Mesenchymal stem cell (in vitro differentiated cells and primary cell): ENCODE measurements at regions not wholly inside any gene's neighbourhood (a gene's known extent, or its start where the extent isn't known, plus 50 kb on each side); places are given as distances from the start of the nearest gene placed in this dataset.
A peak's percentile ranks its signal among the peaks of the same experiment; 100 is the strongest.

Source experiments
- DNase-seq: peaks from one replicate; pipeline ENCODE4 v3.0.0-alpha.2; 2013
- H2AFZ ChIP-seq: one replicate; pipeline ENCODE4 v1.6.1; 2013; ENCODE audit warnings: low read depth, mild to moderate bottlenecking, control low read depth, inconsistent platforms, low read length, moderate library complexity
- H2AK5ac ChIP-seq: 2 replicates; pipeline ENCODE4 v1.6.1; 2013; ENCODE audit warnings: low read length, moderate library complexity, mild to moderate bottlenecking, inconsistent platforms; ENCODE audit not compliant: severe bottlenecking
- H2BK120ac ChIP-seq: one replicate; pipeline ENCODE4 v1.6.1; 2013; ENCODE audit warnings: low read depth, mild to moderate bottlenecking, inconsistent platforms, low read length, moderate library complexity
- H2BK12ac ChIP-seq, 2 experiments: one replicate each; pipeline ENCODE4 v1.6.1; 2013; ENCODE audit warnings: inconsistent platforms in 2 of 2, low read length in 2 of 2, mild to moderate bottlenecking in 2 of 2, moderate library complexity in 2 of 2, control low read depth in 1 of 2
- H2BK15ac ChIP-seq: one replicate; pipeline ENCODE4 v1.6.1; 2013; ENCODE audit warnings: mild to moderate bottlenecking, low read depth, inconsistent platforms; ENCODE audit not compliant: poor library complexity, severe bottlenecking
- H2BK5ac ChIP-seq: 2 replicates; pipeline ENCODE4 v1.6.1; 2013; ENCODE audit warnings: low read depth, mild to moderate bottlenecking, low read length, control low read depth, inconsistent platforms; ENCODE audit not compliant: poor library complexity, severe bottlenecking
- H3K14ac ChIP-seq, 2 experiments: one replicate each; pipeline ENCODE4 v1.6.1; 2013; ENCODE audit warnings: inconsistent platforms in 2 of 2, low read length in 2 of 2, control low read depth in 1 of 2, mild to moderate bottlenecking in 1 of 2, moderate library complexity in 1 of 2
- H3K18ac ChIP-seq, 2 experiments: one replicate each; pipeline ENCODE4 v1.6.1; 2013; ENCODE audit warnings: inconsistent platforms in 2 of 2, low read length in 2 of 2, control low read depth in 1 of 2, low read depth in 1 of 2, mild to moderate bottlenecking in 1 of 2
- H3K23ac ChIP-seq, 2 experiments: one replicate each; pipeline ENCODE4 v1.6.1; 2013; ENCODE audit warnings: inconsistent platforms in 2 of 2, low read length in 2 of 2, mild to moderate bottlenecking in 2 of 2, moderate library complexity in 2 of 2, control low read depth in 1 of 2
- H3K27ac ChIP-seq: 2 replicates; pipeline ENCODE4 v1.5.1; 2013; ENCODE audit warnings: mild to moderate bottlenecking, moderate library complexity, low read length, control low read depth, inconsistent platforms; ENCODE audit not compliant: poor library complexity, severe bottlenecking
- H3K27me3 ChIP-seq, 2 experiments: 2 replicates each; pipeline versions ENCODE4 v1.6.1 to v1.7.0; 2013; ENCODE audit warnings: low read length in 2 of 2, mild to moderate bottlenecking in 2 of 2, moderate library complexity in 2 of 2, control low read depth in 1 of 2, inconsistent platforms in 1 of 2; ENCODE audit not compliant: control insufficient read depth in 1 of 2, insufficient read depth in 1 of 2
- H3K36me3 ChIP-seq, 2 experiments: 2 replicates each; pipeline versions ENCODE4 v1.6.1 to v1.7.0; 2013; ENCODE audit warnings: low read length in 2 of 2, control low read depth in 1 of 2, inconsistent platforms in 1 of 2, low read depth in 1 of 2, mild to moderate bottlenecking in 1 of 2; ENCODE audit not compliant: insufficient read depth in 2 of 2, control insufficient read depth in 1 of 2
- H3K4ac ChIP-seq, 2 experiments: one replicate each; pipeline ENCODE4 v1.6.1; 2013; ENCODE audit warnings: inconsistent platforms in 2 of 2, low read length in 2 of 2, mild to moderate bottlenecking in 2 of 2, moderate library complexity in 2 of 2, control low read depth in 1 of 2, low read depth in 1 of 2
- H3K4me1 ChIP-seq: 2 replicates; pipeline ENCODE4 v1.6.1; 2013; ENCODE audit warnings: low read depth, low read length, control low read depth; ENCODE audit not compliant: control insufficient read depth, insufficient read depth
- H3K4me2 ChIP-seq: 2 replicates; pipeline ENCODE4 v1.6.1; 2013; ENCODE audit warnings: low read length, mild to moderate bottlenecking, inconsistent platforms; ENCODE audit not compliant: poor library complexity, severe bottlenecking
- H3K4me3 ChIP-seq, 2 experiments: 2 replicates each; pipeline versions ENCODE4 v1.5.1 to v1.7.0; 2013; ENCODE audit warnings: low read length in 2 of 2, mild to moderate bottlenecking in 2 of 2, control low read depth in 1 of 2, low read depth in 1 of 2; ENCODE audit not compliant: insufficient read depth in 1 of 2
- H3K79me1 ChIP-seq: replicated peaks from 2 replicates; pipeline ENCODE4 v1.6.1; 2013; ENCODE audit warnings: mild to moderate bottlenecking, control low read depth, low read length, inconsistent platforms; ENCODE audit not compliant: poor library complexity, severe bottlenecking
- H3K9ac ChIP-seq: 2 replicates; pipeline ENCODE4 v1.7.0; 2013; ENCODE audit warnings: mild to moderate bottlenecking, low read length, moderate library complexity
- H3K9me3 ChIP-seq: 2 replicates; pipeline ENCODE4 v1.7.0; 2013; ENCODE audit warnings: mild to moderate bottlenecking, low read length; ENCODE audit not compliant: control insufficient read depth
- H4K8ac ChIP-seq: one replicate; pipeline ENCODE4 v1.6.1; 2013; ENCODE audit warnings: inconsistent platforms, mild to moderate bottlenecking, low read length, moderate library complexity
- H4K91ac ChIP-seq: one replicate; pipeline ENCODE4 v1.6.1; 2013; ENCODE audit warnings: mild to moderate bottlenecking, low read length, inconsistent platforms
- WGBS: methylation state at CpG from one replicate; pipeline ENCODE4 v1.1.7; 2013; ENCODE audit warnings: mixed read lengths; 5-methylcytosine and 5-hydroxymethylcytosine counted together

DNA sequence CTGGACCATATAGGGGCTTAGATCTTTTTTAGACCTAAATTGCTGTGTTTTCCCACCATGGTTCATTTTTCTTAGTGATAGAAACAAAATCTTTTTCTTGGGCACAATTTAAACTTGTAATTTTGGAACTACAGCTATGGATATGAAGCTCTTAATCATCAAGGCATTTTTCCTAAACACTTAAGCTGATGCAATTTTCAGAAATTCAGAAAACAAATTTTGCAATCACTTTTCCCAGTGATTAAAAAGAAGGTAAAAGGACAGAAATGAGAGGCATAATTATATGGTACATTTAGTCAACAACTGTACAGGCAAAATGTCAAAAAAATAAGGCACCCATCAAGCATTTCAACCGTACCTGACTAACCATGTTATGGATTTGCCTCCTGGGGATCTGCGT lies 665.4 kb downstream of the XIRP2 start:
- H3K4me1 ChIP-seq: no peaks in the 10 kb centered on the region
- H2BK5ac ChIP-seq: no peak overlapping the region
- H2AFZ ChIP-seq: no peak overlapping the region
- 89% methylated on average over 2 of the region's 2 CpGs for WGBS
- H3K27me3 ChIP-seq: no peaks in the 10 kb centered on the region
- H2BK12ac ChIP-seq: no peak overlapping the region
- H2AK5ac ChIP-seq: no peak overlapping the region
- no peak overlapping the region for H2BK120ac ChIP-seq
- H3K9me3 ChIP-seq: no peaks in the 10 kb centered on the region
- H3K4me2 ChIP-seq: no peak overlapping the region
- no peak overlapping the region for H3K18ac ChIP-seq
- no peaks in the 10 kb centered on the region for H3K79me1 ChIP-seq
- no peak overlapping the region for H3K9ac ChIP-seq
- no peak overlapping the region for H3K4ac ChIP-seq
- no peak overlapping the region for H2BK15ac ChIP-seq
- no peak overlapping the region for H4K8ac ChIP-seq
- no peak overlapping the region for H3K27ac ChIP-seq
- DNase-seq: no peak
- H3K14ac ChIP-seq: no peak overlapping the region
- H3K36me3 ChIP-seq: no peaks in the 10 kb centered on the region
- H3K23ac ChIP-seq: no peak overlapping the region
- H4K91ac ChIP-seq: no peak overlapping the region
- no peak overlapping the region for H3K4me3 ChIP-seq

- Histone ChIP-seq H3K9me3 (no peaks in the 10 kb centered on the region), H2BK15ac (no peak overlapping the region), H3K14ac (no peak overlapping the region), H2BK120ac (no peak overlapping the region), H3K18ac (peak overlapping the region in 1 of 2 experiments; percentile 8), H2AFZ (no peak overlapping the region), H3K36me3 (no peaks in the 10 kb centered on the region), H3K4me1 (no peaks in the 10 kb centered on the region), H2BK12ac (peak overlapping the region; percentile 11 to 42), H3K4ac (peak overlapping the region in 1 of 2 experiments; percentile 44), H3K4me2 (no peak overlapping the region), H2BK5ac (no peak overlapping the region), H2AK5ac (no peak overlapping the region), H4K91ac (no peak overlapping the region), H3K27me3 (no peaks in the 10 kb centered on the region), H3K27ac (no peak overlapping the region), H4K8ac (no peak overlapping the region), H3K4me3 (no peak overlapping the region), H3K23ac (no peak overlapping the region), H3K79me1 (no peaks in the 10 kb centered on the region), H3K9ac (no peak overlapping the region)
- WGBS: 73% methylated on average over 3 of the region's 4 CpGs
- DNase-seq: no peak
These were observed 663.1 kb downstream of the XIRP2 start for GRCh38 chr2:167551416-167551815.

DNA sequence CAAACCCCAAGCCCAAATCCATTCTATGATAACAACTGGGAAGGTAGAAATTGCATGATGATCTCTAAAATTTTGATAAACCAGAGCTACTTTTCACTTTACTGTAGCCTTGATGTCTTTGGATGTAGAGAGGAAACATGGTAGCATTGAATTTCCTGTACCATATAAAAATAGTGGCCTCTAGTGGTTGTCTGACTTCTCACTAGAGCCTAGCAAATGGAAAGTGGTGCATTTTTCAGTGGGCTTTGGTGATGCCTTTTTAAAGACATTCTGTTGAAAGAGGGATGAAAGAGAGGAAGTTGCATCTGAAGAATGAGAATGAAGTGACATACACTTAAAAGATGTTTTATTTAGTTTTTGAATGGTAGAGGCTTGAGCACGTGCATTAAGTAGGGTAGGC lies 662.2 kb downstream of the XIRP2 start:
- no peak overlapping the region for H3K4ac ChIP-seq
- 100% methylated on average over 1 of the region's 1 CpG for WGBS
- no peak overlapping the region for H3K23ac ChIP-seq
- no peak overlapping the region for H3K18ac ChIP-seq
- no peak overlapping the region for H2BK5ac ChIP-seq
- H2AK5ac ChIP-seq: no peak overlapping the region
- no peaks in the 10 kb centered on the region for H3K9me3 ChIP-seq
- no peak overlapping the region for H4K91ac ChIP-seq
- no peak overlapping the region for H3K14ac ChIP-seq
- no peak overlapping the region for H3K27ac ChIP-seq
- no peak overlapping the region for H2BK15ac ChIP-seq
- DNase-seq: peak; percentile 25
- H3K27me3 ChIP-seq: no peaks in the 10 kb centered on the region
- no peak overlapping the region for H2AFZ ChIP-seq
- H3K36me3 ChIP-seq: no peaks in the 10 kb centered on the region
- no peak overlapping the region for H3K4me2 ChIP-seq
- H3K4me3 ChIP-seq: no peak overlapping the region
- H3K9ac ChIP-seq: no peak overlapping the region
- no peak overlapping the region for H2BK12ac ChIP-seq
- no peak overlapping the region for H4K8ac ChIP-seq
- no peaks in the 10 kb centered on the region for H3K4me1 ChIP-seq
- no peaks in the 10 kb centered on the region for H3K79me1 ChIP-seq
- no peak overlapping the region for H2BK120ac ChIP-seq

GRCh38 chr2:167548396-167548795 lies 660.1 kb downstream of the XIRP2 start:
- no peak overlapping the region for H3K27ac ChIP-seq
- H3K23ac ChIP-seq: no peak overlapping the region
- H3K9ac ChIP-seq: no peak overlapping the region
- H3K36me3 ChIP-seq: no peaks in the 10 kb centered on the region
- H2BK120ac ChIP-seq: no peak overlapping the region
- no peak overlapping the region for H2BK5ac ChIP-seq
- H3K14ac ChIP-seq: no peak overlapping the region
- no peak overlapping the region for H3K4me2 ChIP-seq
- no peak for DNase-seq
- H2AFZ ChIP-seq: no peak overlapping the region
- no peaks in the 10 kb centered on the region for H3K4me1 ChIP-seq
- H4K91ac ChIP-seq: no peak overlapping the region
- no peaks in the 10 kb centered on the region for H3K27me3 ChIP-seq
- no peak overlapping the region for H4K8ac ChIP-seq
- no peaks in the 10 kb centered on the region for H3K9me3 ChIP-seq
- H3K79me1 ChIP-seq: no peaks in the 10 kb centered on the region
- WGBS: 92% methylated on average over 2 of the region's 2 CpGs
- H2AK5ac ChIP-seq: no peak overlapping the region
- no peak overlapping the region for H2BK12ac ChIP-seq
- no peak overlapping the region for H3K18ac ChIP-seq
- H2BK15ac ChIP-seq: no peak overlapping the region
- H3K4me3 ChIP-seq: no peak overlapping the region
- H3K4ac ChIP-seq: no peak overlapping the region
